Panc1 (cell line): ENCODE measurements at regions not wholly inside any gene's neighbourhood (a gene's known extent, or its start where the extent isn't known, plus 50 kb on each side); places are given as distances from the start of the nearest gene placed in this dataset.

Source experiments
- ATAC-seq: fragments of 200-7000 bp; cut with Tn5 transposase; 2 replicates; pipeline ENCODE4 v1.9.1; 2020; ENCODE audit warnings: mild to moderate bottlenecking, moderate library complexity
- BruUV-seq: library from RNA; stranded (reverse); fragments of 400-500 nt; replicated peaks from 2 replicates; lab custom pipeline; 2021; lab: Mats Ljungman, UMichigan
- CTCF ChIA-PET: fragments of 300-600 bp; sonication (Branson Sonifier 250); formaldehyde crosslinking; loops from one replicate; lab custom pipeline; 2022; ENCODE audit warnings: antibody characterized with exemption; lab: Charles Lee
- POLR2A ChIA-PET: fragments of 300-600 bp; sonication (Branson Sonifier 250); formaldehyde crosslinking; loops from one replicate; lab custom pipeline; 2022; ENCODE audit warnings: antibody characterized with exemption; lab: Charles Lee
- DNase-seq: peaks from one replicate; pipeline ENCODE4 v3.0.0-alpha.2; 2010; ENCODE audit warnings: low read depth, low spot score
- H3K27ac ChIP-seq: 2 replicates; pipeline ENCODE4 v1.5.1; 2011; ENCODE audit warnings: mild to moderate bottlenecking, low read length, inconsistent platforms
- H3K27me3 ChIP-seq: fragments of 200-500 bp; sonication (Bioruptor generic); 2 replicates; pipeline ENCODE4 v1.6.0; 2014; ENCODE audit warnings: low read length, inconsistent platforms; ENCODE audit not compliant: control insufficient read depth, insufficient read depth
- H3K36me3 ChIP-seq: fragments of 200-500 bp; sonication (Bioruptor generic); 2 replicates; pipeline ENCODE4 v1.5.1; 2014; ENCODE audit warnings: inconsistent platforms, mild to moderate bottlenecking, low read length, moderate library complexity; ENCODE audit not compliant: control insufficient read depth, insufficient read depth
- H3K4me1 ChIP-seq: 2 replicates; pipeline ENCODE4 v1.5.1; 2011; ENCODE audit warnings: inconsistent platforms, mild to moderate bottlenecking, low read length, moderate library complexity; ENCODE audit not compliant: control insufficient read depth, insufficient read depth
- H3K4me3 ChIP-seq, 2 experiments: 2 replicates each; pipeline ENCODE4 v1.5.1; 2011 to 2012; ENCODE audit warnings: low read depth in 2 of 2, low read length in 2 of 2, mild to moderate bottlenecking in 2 of 2, inconsistent platforms in 1 of 2, moderate library complexity in 1 of 2
- H3K9me3 ChIP-seq: fragments of 200-500 bp; sonication (Bioruptor generic); 2 replicates; pipeline ENCODE4 v1.5.1; 2014; ENCODE audit warnings: low read depth, mild to moderate bottlenecking, inconsistent platforms, low read length, moderate library complexity; ENCODE audit not compliant: control insufficient read depth, insufficient read depth
- POLR2AphosphoS5 ChIP-seq: IDR thresholded peaks from 2 replicates; pipeline ENCODE4 v1.6.1; 2012; ENCODE audit warnings: mild to moderate bottlenecking, low read depth, low read length, moderate library complexity
- SIN3A ChIP-seq: IDR thresholded peaks from 2 replicates; pipeline ENCODE4 v1.6.1; 2012; ENCODE audit warnings: low read depth, mild to moderate bottlenecking, low read length, moderate library complexity, borderline replicate concordance; ENCODE audit not compliant: insufficient read depth
- TCF7L2 ChIP-seq: IDR thresholded peaks from 2 replicates; pipeline ENCODE4 v1.6.1; 2011; ENCODE audit warnings: mild to moderate bottlenecking, low read depth, low read length, inconsistent platforms
- in situ Hi-C: cut with HindIII; loops from 2 replicates; pipeline ENCODE4 v1.10.0; 2016; ENCODE audit warnings: low sequenced_read_pairs, low pct_unique_long_range_greater_than_20kb
- intact Hi-C: fragments of 100-400 bp; cut with micrococcal nuclease; formaldehyde crosslinking; loops from one replicate; pipeline ENCODE4 v1.10.0; 2022; ENCODE audit not compliant: unreplicated experiment
- TF ChIP-seq, protein P1 (sequence below), 2 experiments: IDR thresholded peaks; 2 replicates each; pipeline ENCODE4 v1.6.1; 2011 to 2012; ENCODE audit warnings: low read depth in 2 of 2, control low read depth in 1 of 2, low read length in 1 of 2, mild to moderate bottlenecking in 1 of 2, moderate library complexity in 1 of 2; ENCODE audit not compliant: insufficient read depth in 1 of 2
- TF ChIP-seq, protein P2 (sequence below): fragments of 450-650 bp; IDR thresholded peaks from 2 replicates; pipeline ENCODE4 v1.5.1; 2017; ENCODE audit warnings: mild to moderate bottlenecking

DNA sequence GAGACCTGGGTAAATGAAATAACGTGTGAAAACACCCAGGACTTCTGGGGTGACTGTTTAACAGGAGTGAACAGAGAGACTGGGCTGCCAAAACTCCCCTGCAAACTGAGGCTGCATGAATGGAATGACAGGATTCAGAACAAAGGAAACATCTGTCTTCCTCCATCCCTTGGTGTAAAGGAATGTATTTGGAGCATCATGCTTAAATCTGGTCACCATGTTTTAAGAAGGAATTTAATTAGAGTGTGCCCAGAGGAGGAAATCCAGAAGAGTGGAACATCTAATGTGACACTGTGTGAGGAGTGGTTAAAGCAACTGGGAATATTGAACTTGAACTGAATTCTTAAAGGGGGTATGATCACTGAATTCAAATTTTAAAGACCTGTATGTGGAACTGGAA is 437.2 kb downstream of the LIG4 start:
- ATAC-seq, result no peak
- in situ Hi-C loops (no loop called here), intact Hi-C loops (no loop called here)
- POLR2A ChIA-PET, result no interaction called here
- Histone ChIP-seq H3K4me3 (no peak overlapping the region), H3K27me3 (no peaks in the 10 kb centered on the region), H3K36me3 (no peaks in the 10 kb centered on the region), H3K4me1 (no peaks in the 10 kb centered on the region), H3K27ac (no peak overlapping the region), H3K9me3 (no peaks in the 10 kb centered on the region)
- DNase-seq, result no peak
- CTCF ChIA-PET, result no interaction called here
- TF ChIP-seq, protein P1, sequence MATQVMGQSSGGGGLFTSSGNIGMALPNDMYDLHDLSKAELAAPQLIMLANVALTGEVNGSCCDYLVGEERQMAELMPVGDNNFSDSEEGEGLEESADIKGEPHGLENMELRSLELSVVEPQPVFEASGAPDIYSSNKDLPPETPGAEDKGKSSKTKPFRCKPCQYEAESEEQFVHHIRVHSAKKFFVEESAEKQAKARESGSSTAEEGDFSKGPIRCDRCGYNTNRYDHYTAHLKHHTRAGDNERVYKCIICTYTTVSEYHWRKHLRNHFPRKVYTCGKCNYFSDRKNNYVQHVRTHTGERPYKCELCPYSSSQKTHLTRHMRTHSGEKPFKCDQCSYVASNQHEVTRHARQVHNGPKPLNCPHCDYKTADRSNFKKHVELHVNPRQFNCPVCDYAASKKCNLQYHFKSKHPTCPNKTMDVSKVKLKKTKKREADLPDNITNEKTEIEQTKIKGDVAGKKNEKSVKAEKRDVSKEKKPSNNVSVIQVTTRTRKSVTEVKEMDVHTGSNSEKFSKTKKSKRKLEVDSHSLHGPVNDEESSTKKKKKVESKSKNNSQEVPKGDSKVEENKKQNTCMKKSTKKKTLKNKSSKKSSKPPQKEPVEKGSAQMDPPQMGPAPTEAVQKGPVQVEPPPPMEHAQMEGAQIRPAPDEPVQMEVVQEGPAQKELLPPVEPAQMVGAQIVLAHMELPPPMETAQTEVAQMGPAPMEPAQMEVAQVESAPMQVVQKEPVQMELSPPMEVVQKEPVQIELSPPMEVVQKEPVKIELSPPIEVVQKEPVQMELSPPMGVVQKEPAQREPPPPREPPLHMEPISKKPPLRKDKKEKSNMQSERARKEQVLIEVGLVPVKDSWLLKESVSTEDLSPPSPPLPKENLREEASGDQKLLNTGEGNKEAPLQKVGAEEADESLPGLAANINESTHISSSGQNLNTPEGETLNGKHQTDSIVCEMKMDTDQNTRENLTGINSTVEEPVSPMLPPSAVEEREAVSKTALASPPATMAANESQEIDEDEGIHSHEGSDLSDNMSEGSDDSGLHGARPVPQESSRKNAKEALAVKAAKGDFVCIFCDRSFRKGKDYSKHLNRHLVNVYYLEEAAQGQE (IDR thresholded peaks at IDR 0.05; ENCODE audit: insufficient read depth in 1 of 2, low read depth in 2 of 2, low read length in 1 of 2), result no peak
- TF ChIP-seq TCF7L2, result no peak
- no peak for TF ChIP-seq POLR2AphosphoS5
- TF ChIP-seq, protein P2, sequence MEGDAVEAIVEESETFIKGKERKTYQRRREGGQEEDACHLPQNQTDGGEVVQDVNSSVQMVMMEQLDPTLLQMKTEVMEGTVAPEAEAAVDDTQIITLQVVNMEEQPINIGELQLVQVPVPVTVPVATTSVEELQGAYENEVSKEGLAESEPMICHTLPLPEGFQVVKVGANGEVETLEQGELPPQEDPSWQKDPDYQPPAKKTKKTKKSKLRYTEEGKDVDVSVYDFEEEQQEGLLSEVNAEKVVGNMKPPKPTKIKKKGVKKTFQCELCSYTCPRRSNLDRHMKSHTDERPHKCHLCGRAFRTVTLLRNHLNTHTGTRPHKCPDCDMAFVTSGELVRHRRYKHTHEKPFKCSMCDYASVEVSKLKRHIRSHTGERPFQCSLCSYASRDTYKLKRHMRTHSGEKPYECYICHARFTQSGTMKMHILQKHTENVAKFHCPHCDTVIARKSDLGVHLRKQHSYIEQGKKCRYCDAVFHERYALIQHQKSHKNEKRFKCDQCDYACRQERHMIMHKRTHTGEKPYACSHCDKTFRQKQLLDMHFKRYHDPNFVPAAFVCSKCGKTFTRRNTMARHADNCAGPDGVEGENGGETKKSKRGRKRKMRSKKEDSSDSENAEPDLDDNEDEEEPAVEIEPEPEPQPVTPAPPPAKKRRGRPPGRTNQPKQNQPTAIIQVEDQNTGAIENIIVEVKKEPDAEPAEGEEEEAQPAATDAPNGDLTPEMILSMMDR, result no peak
- no peak for TF ChIP-seq SIN3A
- no TSS peak for BruUV-seq

- TF ChIP-seq, protein P1 (IDR thresholded peaks at IDR 0.05; ENCODE audit: insufficient read depth in 1 of 2, low read depth in 2 of 2, low read length in 1 of 2), result no peak
- no peak for TF ChIP-seq POLR2AphosphoS5
- TF ChIP-seq, protein P2, result no peak
- no peak for TF ChIP-seq SIN3A
- TF ChIP-seq TCF7L2, result no peak
- Histone ChIP-seq H3K4me1 (no peaks in the 10 kb centered on the region), H3K36me3 (no peaks in the 10 kb centered on the region), H3K27me3 (no peaks in the 10 kb centered on the region), H3K4me3 (no peak overlapping the region), H3K9me3 (no peaks in the 10 kb centered on the region), H3K27ac (no peak overlapping the region)
- in situ Hi-C loops (no loop called here), intact Hi-C loops (no loop called here)
- CTCF ChIA-PET, result no interaction called here
- POLR2A ChIA-PET, result no interaction called here
- DNase-seq, result no peak
- ATAC-seq, result no peak
- no TSS peak for BruUV-seq
Observed at GRCh38 chr13:107770541-107770940, 444.8 kb downstream of the LIG4 start.
